PFSK-1 (cell line): ENCODE measurements at regions not wholly inside any gene's neighbourhood (a gene's known extent, or its start where the extent isn't known, plus 50 kb on each side); places are given as distances from the start of the nearest gene placed in this dataset.

Experiments
- POLR2AphosphoS5 ChIP-seq: IDR thresholded peaks from 2 replicates; pipeline ENCODE4 v1.6.1; 2012; ENCODE audit warnings: low read depth, mild to moderate bottlenecking, control low read depth, low read length, moderate library complexity
- REST ChIP-seq, 2 experiments: IDR thresholded peaks; 2 replicates each; pipeline versions ENCODE4 v1.6.1 to v1.8.0; 2011 to 2012; ENCODE audit warnings: low read depth in 2 of 2, low read length in 2 of 2, control low read depth in 1 of 2, inconsistent platforms in 1 of 2, mild to moderate bottlenecking in 1 of 2, moderate library complexity in 1 of 2; ENCODE audit not compliant: insufficient read depth in 1 of 2
- SIN3A ChIP-seq: IDR thresholded peaks from 2 replicates; pipeline ENCODE4 v1.6.1; 2012; ENCODE audit warnings: mild to moderate bottlenecking, low read length, moderate library complexity, borderline replicate concordance; ENCODE audit not compliant: insufficient read depth
- TAF1 ChIP-seq: IDR thresholded peaks from 2 replicates; pipeline ENCODE4 v1.6.1; 2012; ENCODE audit warnings: low read length, control low read depth, borderline replicate concordance; ENCODE audit not compliant: insufficient read depth

GRCh38 chr2:82237994-82238662 lies 1933.6 kb upstream of the LRRTM1 start:
- no peak for TF ChIP-seq REST (IDR thresholded peaks at IDR 0.05; ENCODE audit: insufficient read depth in 1 of 2, low read depth in 2 of 2, low read length in 2 of 2)
- no peak for TF ChIP-seq POLR2AphosphoS5
- no peak for TF ChIP-seq SIN3A
- TF ChIP-seq TAF1, result no peak
